ENCODE measurements at regions not wholly inside any gene's neighbourhood (a gene's known extent, or its start where the extent isn't known, plus 50 kb on each side); places are given as distances from the start of the nearest gene placed in this dataset.

DNA sequence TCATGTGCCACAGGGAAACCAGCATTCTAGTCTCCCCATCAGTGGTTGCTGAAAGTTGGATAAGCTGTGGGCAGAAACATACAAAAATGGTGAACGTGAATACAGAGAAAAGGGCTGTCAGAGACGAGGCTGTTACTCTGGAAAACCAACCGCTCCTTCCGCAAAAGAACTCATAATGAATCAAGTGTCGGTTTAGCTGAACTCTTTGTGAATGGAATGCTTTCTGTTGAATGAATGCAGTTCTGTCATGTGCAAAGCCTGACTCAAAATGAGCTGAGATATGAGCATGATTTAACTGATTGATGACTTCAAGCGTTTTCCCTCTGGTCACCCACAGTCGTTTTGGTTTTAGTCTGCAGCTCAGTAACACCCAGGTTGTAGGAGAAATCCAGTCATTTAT, 298.3 kb downstream of the ETS1 start:
- TF ChIP-seq, protein P1, sequence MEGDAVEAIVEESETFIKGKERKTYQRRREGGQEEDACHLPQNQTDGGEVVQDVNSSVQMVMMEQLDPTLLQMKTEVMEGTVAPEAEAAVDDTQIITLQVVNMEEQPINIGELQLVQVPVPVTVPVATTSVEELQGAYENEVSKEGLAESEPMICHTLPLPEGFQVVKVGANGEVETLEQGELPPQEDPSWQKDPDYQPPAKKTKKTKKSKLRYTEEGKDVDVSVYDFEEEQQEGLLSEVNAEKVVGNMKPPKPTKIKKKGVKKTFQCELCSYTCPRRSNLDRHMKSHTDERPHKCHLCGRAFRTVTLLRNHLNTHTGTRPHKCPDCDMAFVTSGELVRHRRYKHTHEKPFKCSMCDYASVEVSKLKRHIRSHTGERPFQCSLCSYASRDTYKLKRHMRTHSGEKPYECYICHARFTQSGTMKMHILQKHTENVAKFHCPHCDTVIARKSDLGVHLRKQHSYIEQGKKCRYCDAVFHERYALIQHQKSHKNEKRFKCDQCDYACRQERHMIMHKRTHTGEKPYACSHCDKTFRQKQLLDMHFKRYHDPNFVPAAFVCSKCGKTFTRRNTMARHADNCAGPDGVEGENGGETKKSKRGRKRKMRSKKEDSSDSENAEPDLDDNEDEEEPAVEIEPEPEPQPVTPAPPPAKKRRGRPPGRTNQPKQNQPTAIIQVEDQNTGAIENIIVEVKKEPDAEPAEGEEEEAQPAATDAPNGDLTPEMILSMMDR (conservative IDR thresholded peaks at IDR 0.05; ENCODE audit: low read depth in 2 of 2): no peak
- no peak for TF ChIP-seq EZH2phosphoT487 (IDR thresholded peaks at IDR 0.05; ENCODE audit: unreplicated experiment)
- no peak for TF ChIP-seq POLR2AphosphoS5 (IDR thresholded peaks at IDR 0.05; ENCODE audit: low read depth)
- TF ChIP-seq EZH2 (IDR thresholded peaks at IDR 0.05; ENCODE audit: low read depth, unreplicated experiment): no peak
- TF ChIP-seq, protein P2, sequence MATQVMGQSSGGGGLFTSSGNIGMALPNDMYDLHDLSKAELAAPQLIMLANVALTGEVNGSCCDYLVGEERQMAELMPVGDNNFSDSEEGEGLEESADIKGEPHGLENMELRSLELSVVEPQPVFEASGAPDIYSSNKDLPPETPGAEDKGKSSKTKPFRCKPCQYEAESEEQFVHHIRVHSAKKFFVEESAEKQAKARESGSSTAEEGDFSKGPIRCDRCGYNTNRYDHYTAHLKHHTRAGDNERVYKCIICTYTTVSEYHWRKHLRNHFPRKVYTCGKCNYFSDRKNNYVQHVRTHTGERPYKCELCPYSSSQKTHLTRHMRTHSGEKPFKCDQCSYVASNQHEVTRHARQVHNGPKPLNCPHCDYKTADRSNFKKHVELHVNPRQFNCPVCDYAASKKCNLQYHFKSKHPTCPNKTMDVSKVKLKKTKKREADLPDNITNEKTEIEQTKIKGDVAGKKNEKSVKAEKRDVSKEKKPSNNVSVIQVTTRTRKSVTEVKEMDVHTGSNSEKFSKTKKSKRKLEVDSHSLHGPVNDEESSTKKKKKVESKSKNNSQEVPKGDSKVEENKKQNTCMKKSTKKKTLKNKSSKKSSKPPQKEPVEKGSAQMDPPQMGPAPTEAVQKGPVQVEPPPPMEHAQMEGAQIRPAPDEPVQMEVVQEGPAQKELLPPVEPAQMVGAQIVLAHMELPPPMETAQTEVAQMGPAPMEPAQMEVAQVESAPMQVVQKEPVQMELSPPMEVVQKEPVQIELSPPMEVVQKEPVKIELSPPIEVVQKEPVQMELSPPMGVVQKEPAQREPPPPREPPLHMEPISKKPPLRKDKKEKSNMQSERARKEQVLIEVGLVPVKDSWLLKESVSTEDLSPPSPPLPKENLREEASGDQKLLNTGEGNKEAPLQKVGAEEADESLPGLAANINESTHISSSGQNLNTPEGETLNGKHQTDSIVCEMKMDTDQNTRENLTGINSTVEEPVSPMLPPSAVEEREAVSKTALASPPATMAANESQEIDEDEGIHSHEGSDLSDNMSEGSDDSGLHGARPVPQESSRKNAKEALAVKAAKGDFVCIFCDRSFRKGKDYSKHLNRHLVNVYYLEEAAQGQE (IDR thresholded peaks at IDR 0.05; ENCODE audit: unreplicated experiment): no peak
- TF ChIP-seq STAT1 (IDR thresholded peaks at IDR 0.05; ENCODE audit: unreplicated experiment): no peak
- TF ChIP-seq CREB1 (CRISPR knock-in tag; IDR thresholded peaks at IDR 0.05; ENCODE audit: low read depth): no peak
- no peak for TF ChIP-seq JUNB (IDR thresholded peaks at IDR 0.05; ENCODE audit: unreplicated experiment)
- no peak for TF ChIP-seq ZNF114 (CRISPR knock-in tag; IDR thresholded peaks at IDR 0.05)
- TF ChIP-seq NANOG (IDR thresholded peaks at IDR 0.05; ENCODE audit: borderline replicate concordance): no peak

Data from GM23338 (cell line).